ENCODE measurements at regions not wholly inside any gene's neighbourhood (a gene's known extent, or its start where the extent isn't known, plus 50 kb on each side); places are given as distances from the start of the nearest gene placed in this dataset.

DNA sequence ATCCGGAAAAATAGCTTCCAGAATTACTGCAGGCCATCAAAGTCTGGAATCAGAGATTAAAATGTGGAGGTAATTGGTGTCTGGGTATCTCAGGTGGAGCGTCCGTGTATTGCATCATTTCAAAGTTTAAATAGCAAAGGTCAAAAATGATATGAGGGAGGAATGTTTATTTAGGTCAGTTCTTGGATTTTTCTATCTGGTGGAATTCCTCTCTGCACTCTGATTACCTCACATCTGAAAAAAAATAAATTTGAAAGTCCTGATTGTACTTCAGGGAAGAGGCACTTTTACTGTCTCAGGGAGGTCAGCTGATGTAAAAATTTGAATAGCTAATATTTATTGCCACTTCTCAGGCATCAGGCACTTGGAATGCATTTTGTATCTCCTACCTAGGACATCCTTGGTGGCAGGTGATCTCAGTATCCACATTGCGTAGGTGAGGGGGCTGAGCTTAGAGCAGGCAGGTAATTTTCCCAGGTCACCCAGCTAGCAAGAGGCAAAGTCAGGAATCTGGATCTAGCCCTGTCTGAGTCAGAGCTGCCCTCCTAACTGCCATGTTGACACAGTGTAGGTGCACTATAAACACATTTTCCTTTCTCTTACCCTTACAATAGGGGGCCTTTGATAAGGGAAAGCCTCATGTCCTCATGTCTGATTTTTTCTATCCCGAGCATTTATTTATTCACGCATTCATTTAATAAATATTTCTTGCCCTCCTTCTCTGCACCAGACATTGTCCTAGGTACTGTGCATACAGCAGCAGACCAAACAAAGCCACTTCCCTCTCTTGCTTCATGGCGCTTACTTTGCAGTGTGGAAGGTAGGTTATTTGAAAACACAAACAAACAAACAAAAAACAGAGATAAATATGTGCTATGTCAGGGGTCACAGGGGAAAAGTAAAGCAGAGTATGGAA lies 454.3 kb downstream of the HAPSTR1 start:
- TF ChIP-seq EZH2 (IDR thresholded peaks at IDR 0.05; ENCODE audit: borderline replicate concordance, low read depth, low read length, severe bottlenecking), result no peak
- TF ChIP-seq, protein P1, sequence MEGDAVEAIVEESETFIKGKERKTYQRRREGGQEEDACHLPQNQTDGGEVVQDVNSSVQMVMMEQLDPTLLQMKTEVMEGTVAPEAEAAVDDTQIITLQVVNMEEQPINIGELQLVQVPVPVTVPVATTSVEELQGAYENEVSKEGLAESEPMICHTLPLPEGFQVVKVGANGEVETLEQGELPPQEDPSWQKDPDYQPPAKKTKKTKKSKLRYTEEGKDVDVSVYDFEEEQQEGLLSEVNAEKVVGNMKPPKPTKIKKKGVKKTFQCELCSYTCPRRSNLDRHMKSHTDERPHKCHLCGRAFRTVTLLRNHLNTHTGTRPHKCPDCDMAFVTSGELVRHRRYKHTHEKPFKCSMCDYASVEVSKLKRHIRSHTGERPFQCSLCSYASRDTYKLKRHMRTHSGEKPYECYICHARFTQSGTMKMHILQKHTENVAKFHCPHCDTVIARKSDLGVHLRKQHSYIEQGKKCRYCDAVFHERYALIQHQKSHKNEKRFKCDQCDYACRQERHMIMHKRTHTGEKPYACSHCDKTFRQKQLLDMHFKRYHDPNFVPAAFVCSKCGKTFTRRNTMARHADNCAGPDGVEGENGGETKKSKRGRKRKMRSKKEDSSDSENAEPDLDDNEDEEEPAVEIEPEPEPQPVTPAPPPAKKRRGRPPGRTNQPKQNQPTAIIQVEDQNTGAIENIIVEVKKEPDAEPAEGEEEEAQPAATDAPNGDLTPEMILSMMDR (IDR thresholded peaks at IDR 0.05; ENCODE audit: borderline replicate concordance, extremely low read depth, low read length, poor library complexity, severe bottlenecking), result no peak

Data from DND-41 (cell line).